Natural killer cell (primary cell): ENCODE measurements at regions not wholly inside any gene's neighbourhood (a gene's known extent, or its start where the extent isn't known, plus 50 kb on each side); places are given as distances from the start of the nearest gene placed in this dataset.
"Not testable (repeated sequence)": the region's sequence is repeated elsewhere in the genome, so short reads cannot be mapped to it uniquely, and the experiment has no call there.

Experiments used
- ATAC-seq, 3 donors: fragments of 150-1000 bp in 2 of 3; fragments of 200-7000 bp in 1 of 3; cut with Tn5 transposase; 1 replicate in 1 of 3; 2 replicates in 2 of 3; pipeline ENCODE4 v1.10.0; 2021; ENCODE audit warnings: mild to moderate bottlenecking in 2 of 3, moderate library complexity in 2 of 3
- DNase-seq, 2 donors: peaks; one replicate each; pipeline versions ENCODE4 v3.0.0 to v3.0.0-alpha.2; 2013 to 2021; ENCODE audit warnings: mixed read lengths in 1 of 2
- H3K27ac ChIP-seq: one replicate; pipeline ENCODE4 v1.5.1; 2013; ENCODE audit warnings: mild to moderate bottlenecking, low read length
- H3K27me3 ChIP-seq: one replicate; pipeline ENCODE4 v1.6.1; 2013; ENCODE audit warnings: low read length; ENCODE audit not compliant: control insufficient read depth, insufficient read depth
- H3K36me3 ChIP-seq: one replicate; pipeline ENCODE4 v1.6.1; 2013; ENCODE audit warnings: low read length; ENCODE audit not compliant: control insufficient read depth, insufficient read depth
- H3K4me1 ChIP-seq: one replicate; pipeline ENCODE4 v1.6.1; 2013; ENCODE audit warnings: low read length; ENCODE audit not compliant: control insufficient read depth, insufficient read depth
- H3K4me3 ChIP-seq: one replicate; pipeline ENCODE4 v1.5.1; 2013; ENCODE audit warnings: low read length
- H3K9me3 ChIP-seq: one replicate; pipeline ENCODE4 v1.6.1; 2013; ENCODE audit warnings: low read length; ENCODE audit not compliant: control insufficient read depth, insufficient read depth
- H3K27ac Mint-ChIP-seq, 2 donors: one replicate each; pipeline ENCODE4 v1.8.0; 2022; ENCODE audit warnings: mild to moderate bottlenecking in 2 of 2, mixed read lengths in 2 of 2, moderate library complexity in 1 of 2
- H3K27me3 Mint-ChIP-seq, 2 donors: one replicate each; pipeline ENCODE4 v1.8.0; 2022; ENCODE audit warnings: low read depth in 2 of 2, mixed read lengths in 2 of 2
- H3K36me3 Mint-ChIP-seq: one replicate; pipeline ENCODE4 v1.8.0; 2022; ENCODE audit warnings: mixed read lengths
- H3K4me1 Mint-ChIP-seq, 2 donors: one replicate each; pipeline ENCODE4 v1.8.0; 2022; ENCODE audit warnings: mixed read lengths in 2 of 2
- H3K4me3 Mint-ChIP-seq: one replicate; pipeline ENCODE4 v1.8.0; 2022; ENCODE audit warnings: mild to moderate bottlenecking, moderate library complexity, mixed read lengths
- H3K9me3 Mint-ChIP-seq, 2 donors: one replicate each; pipeline ENCODE4 v1.8.0; 2022; ENCODE audit warnings: mixed read lengths in 2 of 2
- WGBS: methylation state at CpG from one replicate; pipeline ENCODE4 v1.1.7; 2013; ENCODE audit warnings: missing lambda C conversion rate; ENCODE audit not compliant: insufficient coverage; 5-methylcytosine and 5-hydroxymethylcytosine counted together
- intact Hi-C: fragments of 100-400 bp; cut with micrococcal nuclease; formaldehyde crosslinking; loops from one replicate; pipeline ENCODE4 v1.14.2; 2022

DNA sequence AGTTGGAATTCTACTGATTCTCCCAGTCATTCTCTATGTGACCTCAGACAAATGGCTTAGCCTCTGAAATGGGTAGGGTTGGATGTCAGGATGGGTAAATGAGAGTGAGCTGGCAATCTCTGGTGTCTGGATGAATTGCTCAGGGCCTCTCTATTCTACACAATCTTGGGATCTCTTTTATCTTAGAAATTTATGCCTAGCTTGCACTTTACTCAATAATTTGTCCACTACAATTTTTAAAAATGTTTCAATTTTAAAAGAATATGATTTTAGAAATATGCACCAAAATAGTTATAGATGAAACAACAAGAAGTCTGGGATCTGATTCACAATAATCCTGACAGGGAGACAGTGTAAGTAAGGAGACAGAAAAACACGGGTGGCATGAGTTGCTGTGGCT lies 134.1 kb downstream of the KLRB1 start:
- H3K36me3 ChIP-seq, intact Hi-C loops, H3K4me3 ChIP-seq, H3K36me3 Mint-ChIP-seq, DNase-seq, H3K4me3 Mint-ChIP-seq, H3K27ac ChIP-seq, H3K27ac Mint-ChIP-seq, H3K9me3 Mint-ChIP-seq, H3K9me3 ChIP-seq, ATAC-seq, H3K27me3 ChIP-seq, H3K27me3 Mint-ChIP-seq: not testable (repeated sequence)
- peaks cover 14 to 16% of the 10 kb centered on the region in 2 donors for H3K4me1 Mint-ChIP-seq
- WGBS: no CpG with 5 or more reads among the region's 1 CpG
- peaks cover 18% of the 10 kb centered on the region for H3K4me1 ChIP-seq

DNA sequence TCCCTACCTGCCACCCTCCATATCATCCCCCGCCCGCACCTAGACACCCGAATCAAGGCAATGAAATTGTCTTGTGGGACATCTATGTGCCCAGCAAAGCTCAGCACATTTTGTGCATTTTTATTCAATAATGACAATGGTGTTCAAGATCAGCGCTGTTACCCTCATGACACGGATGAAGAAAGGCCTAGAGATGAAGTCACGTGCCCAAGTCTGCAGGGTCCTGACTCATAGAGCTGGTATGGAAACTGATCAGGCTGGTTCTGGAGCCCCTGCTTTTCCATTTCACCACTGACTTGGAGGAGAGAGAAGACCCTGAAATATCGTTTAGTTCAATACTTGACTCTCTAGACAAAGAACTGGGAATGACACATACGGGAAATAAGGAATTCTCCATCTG lies 136.2 kb downstream of the KLRB1 start:
- intact Hi-C loops, H3K4me3 Mint-ChIP-seq, H3K36me3 Mint-ChIP-seq, H3K9me3 Mint-ChIP-seq, ATAC-seq, DNase-seq, H3K9me3 ChIP-seq, H3K36me3 ChIP-seq, H3K4me3 ChIP-seq, H3K27ac Mint-ChIP-seq, H3K27me3 ChIP-seq, H3K27me3 Mint-ChIP-seq, H3K27ac ChIP-seq: not testable (repeated sequence)
- 96% methylated on average over 6 of the region's 8 CpGs for WGBS
- H3K4me1 ChIP-seq: peaks cover 24% of the 10 kb centered on the region
- peaks cover 14 to 23% of the 10 kb centered on the region in 2 donors for H3K4me1 Mint-ChIP-seq

DNA sequence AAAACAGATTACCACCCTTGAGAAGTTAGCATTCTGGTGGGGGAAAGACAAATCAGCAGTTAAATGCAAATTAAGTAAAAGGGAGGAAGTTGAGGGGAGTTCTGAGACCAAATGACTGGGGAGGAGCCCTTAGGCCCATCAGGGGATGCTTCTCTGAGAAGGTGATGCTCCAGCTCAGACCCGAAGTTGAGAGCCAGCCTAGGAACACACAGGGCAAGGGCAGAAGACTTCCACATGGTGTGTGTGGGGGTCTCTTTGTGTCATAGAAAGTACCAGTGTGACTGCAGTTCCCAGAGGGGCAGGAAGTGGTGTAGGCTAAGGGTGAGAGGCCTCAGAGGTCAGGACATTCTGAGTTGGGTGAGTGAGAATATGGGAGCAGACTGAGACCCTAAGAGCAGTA lies 137.3 kb downstream of the KLRB1 start:
- H3K36me3 ChIP-seq, H3K27me3 Mint-ChIP-seq, H3K36me3 Mint-ChIP-seq, H3K9me3 ChIP-seq, H3K9me3 Mint-ChIP-seq, H3K4me3 ChIP-seq, intact Hi-C loops, H3K4me3 Mint-ChIP-seq, H3K27ac ChIP-seq, H3K27me3 ChIP-seq: not testable (repeated sequence)
- H3K27ac Mint-ChIP-seq: peak overlapping the region; percentile 41 to 69
- DNase-seq (peak in 1 of 2 donors; percentile 13), ATAC-seq (peak; percentile 38 to 72 (median 64))
- peaks cover 14 to 23% of the 10 kb centered on the region in 2 donors for H3K4me1 Mint-ChIP-seq
- peaks cover 24% of the 10 kb centered on the region for H3K4me1 ChIP-seq
- WGBS: 31% methylated on average over 1 of the region's 1 CpG

DNA sequence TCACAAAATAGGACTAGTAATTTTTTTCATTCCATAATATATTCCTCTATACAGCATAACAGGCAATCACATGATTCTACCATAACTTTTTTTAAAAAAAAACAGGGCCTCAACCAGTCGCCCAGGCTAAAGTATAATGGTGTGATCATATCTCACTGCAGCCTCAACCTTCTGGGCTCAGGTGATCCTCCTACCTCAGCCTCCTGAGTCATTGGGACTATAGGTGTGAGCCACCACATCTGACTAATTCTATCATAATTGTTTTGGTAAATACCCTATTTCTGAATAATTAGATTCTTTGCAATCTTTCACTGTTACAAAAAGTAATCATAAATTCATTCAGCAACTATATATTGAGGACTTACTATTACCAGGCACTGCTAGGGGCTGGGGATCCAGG lies 137.8 kb downstream of the KLRB1 start:
- H3K36me3 Mint-ChIP-seq, intact Hi-C loops, H3K36me3 ChIP-seq, H3K4me3 Mint-ChIP-seq, DNase-seq, H3K9me3 Mint-ChIP-seq, H3K27me3 Mint-ChIP-seq, H3K9me3 ChIP-seq, H3K27me3 ChIP-seq, H3K4me3 ChIP-seq, H3K27ac ChIP-seq: not testable (repeated sequence)
- H3K27ac Mint-ChIP-seq: peak overlapping the region; percentile 41 to 69
- peaks cover 24% of the 10 kb centered on the region for H3K4me1 ChIP-seq
- peaks cover 14 to 23% of the 10 kb centered on the region in 2 donors for H3K4me1 Mint-ChIP-seq
- ATAC-seq: peak in 1 of 3 donors; percentile 24
- 29% methylated on average over 1 of the region's 1 CpG for WGBS

DNA sequence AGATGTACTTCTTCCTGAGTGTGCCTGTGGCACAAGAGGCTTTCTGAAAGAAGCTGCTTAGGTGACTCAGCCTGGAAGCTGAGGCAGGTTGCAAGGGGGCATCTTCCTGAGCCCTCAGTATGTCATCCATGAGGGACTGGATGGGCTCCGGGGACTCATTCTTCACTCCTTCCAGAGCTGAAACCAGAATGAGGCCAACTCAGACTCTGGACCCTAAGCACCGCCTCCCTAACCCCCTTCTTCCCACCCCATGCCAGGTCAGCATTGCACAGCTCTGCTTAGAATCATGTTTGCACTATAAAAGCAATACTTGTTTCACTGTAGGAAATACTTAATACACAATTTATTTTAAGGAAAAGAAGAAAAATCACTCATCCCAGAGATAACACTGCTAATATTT lies 138.3 kb downstream of the KLRB1 start:
- not testable (repeated sequence) for DNase-seq

DNA sequence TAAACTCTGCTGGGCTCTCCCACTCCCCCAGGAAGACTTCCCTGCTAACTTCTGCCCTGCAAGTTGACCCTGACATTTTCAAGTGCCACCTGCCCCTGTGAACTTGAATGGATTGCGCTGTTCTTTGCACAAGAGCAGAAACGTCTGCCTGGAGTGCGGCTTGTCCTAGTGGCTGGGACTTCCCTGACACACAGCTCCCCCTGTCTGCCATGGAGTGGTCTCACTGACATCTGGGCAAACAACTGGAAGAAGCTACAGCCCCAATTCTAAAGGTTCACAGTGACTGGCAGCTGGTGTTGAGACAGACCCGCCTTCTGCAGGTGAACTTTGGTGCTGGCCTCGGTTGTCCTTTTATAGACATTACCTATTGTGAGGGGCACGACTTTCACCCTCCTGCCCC lies 138.7 kb downstream of the KLRB1 start:
- H3K4me3 ChIP-seq, H3K4me3 Mint-ChIP-seq, H3K27ac Mint-ChIP-seq, H3K27ac ChIP-seq, H3K27me3 ChIP-seq, H3K27me3 Mint-ChIP-seq, intact Hi-C loops, H3K36me3 ChIP-seq, H3K36me3 Mint-ChIP-seq, H3K9me3 Mint-ChIP-seq, H3K9me3 ChIP-seq: not testable (repeated sequence)
- 67% methylated on average over 5 of the region's 6 CpGs for WGBS
- H3K4me1 Mint-ChIP-seq: peaks cover 14 to 23% of the 10 kb centered on the region in 2 donors
- ATAC-seq (peak in 1 of 3 donors; percentile 52), DNase-seq (peak in 1 of 2 donors; percentile 74)
- H3K4me1 ChIP-seq: peaks cover 24% of the 10 kb centered on the region

More for the DNA sequence above, 138.3 kb downstream of the KLRB1 start:
- H3K4me1 Mint-ChIP-seq: peaks cover 14 to 23% of the 10 kb centered on the region in 2 donors
- H3K36me3 Mint-ChIP-seq, H3K27me3 ChIP-seq, H3K27ac ChIP-seq, H3K4me3 ChIP-seq, ATAC-seq, H3K36me3 ChIP-seq, H3K27me3 Mint-ChIP-seq, H3K9me3 Mint-ChIP-seq, H3K4me3 Mint-ChIP-seq, intact Hi-C loops, H3K9me3 ChIP-seq, H3K27ac Mint-ChIP-seq: not testable (repeated sequence)
- WGBS: 83% methylated on average over 1 of the region's 2 CpGs
- H3K4me1 ChIP-seq: peaks cover 24% of the 10 kb centered on the region

DNA sequence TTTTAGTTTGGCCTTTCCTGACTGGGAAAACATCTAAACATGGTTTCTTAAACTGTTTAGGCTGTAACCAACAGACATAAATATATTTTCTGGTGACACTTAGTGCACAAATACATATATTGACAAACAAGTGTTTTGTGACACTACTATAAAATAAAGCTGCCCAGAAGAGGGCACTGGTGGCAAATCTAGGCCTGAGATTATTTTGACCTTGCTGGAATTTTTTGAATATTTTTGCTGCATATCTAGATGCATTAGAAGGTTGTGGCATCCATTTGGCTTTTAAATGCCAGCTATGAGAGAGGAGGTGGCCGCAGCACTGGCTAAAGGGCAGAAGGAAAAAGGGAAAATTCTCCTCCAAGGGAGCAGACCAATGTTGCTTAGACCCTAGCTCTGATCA lies 139.6 kb downstream of the KLRB1 start:
- Mint-ChIP-seq H3K27ac (peak overlapping the region in 1 of 2 donors; percentile 15), H3K4me1 (peaks cover 14 to 23% of the 10 kb centered on the region in 2 donors)
- H3K27ac ChIP-seq, H3K4me3 ChIP-seq, H3K27me3 Mint-ChIP-seq, H3K27me3 ChIP-seq, H3K36me3 Mint-ChIP-seq, H3K9me3 Mint-ChIP-seq, H3K9me3 ChIP-seq, ATAC-seq, H3K4me3 Mint-ChIP-seq, intact Hi-C loops, H3K36me3 ChIP-seq: not testable (repeated sequence)
- DNase-seq: peak in 1 of 2 donors; percentile 26
- H3K4me1 ChIP-seq: peaks cover 24% of the 10 kb centered on the region
- WGBS: 100% methylated on average over 1 of the region's 1 CpG
